ENCODE measurements at regions not wholly inside any gene's neighbourhood (a gene's known extent, or its start where the extent isn't known, plus 50 kb on each side); places are given as distances from the start of the nearest gene placed in this dataset.

DNA sequence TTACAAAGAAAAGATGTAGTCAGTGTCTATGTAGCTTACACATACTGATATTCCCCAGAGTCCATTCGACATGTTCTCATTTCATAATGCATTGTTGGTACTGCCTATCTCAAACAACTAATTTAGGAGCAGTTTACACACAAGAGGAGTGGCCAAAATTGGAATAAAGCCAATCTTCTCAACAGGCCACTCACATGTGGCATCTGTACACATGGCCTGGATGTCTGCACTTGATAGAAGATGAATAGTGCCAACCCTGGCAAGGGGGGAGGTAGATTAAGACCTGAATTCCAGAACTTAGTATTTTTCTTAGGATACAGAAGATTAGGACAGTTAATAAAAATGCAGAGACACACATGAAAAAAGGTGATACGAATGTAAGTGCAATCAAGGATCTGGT lies 125.3 kb upstream of the STARD3NL start:
- TF ChIP-seq, protein P1, sequence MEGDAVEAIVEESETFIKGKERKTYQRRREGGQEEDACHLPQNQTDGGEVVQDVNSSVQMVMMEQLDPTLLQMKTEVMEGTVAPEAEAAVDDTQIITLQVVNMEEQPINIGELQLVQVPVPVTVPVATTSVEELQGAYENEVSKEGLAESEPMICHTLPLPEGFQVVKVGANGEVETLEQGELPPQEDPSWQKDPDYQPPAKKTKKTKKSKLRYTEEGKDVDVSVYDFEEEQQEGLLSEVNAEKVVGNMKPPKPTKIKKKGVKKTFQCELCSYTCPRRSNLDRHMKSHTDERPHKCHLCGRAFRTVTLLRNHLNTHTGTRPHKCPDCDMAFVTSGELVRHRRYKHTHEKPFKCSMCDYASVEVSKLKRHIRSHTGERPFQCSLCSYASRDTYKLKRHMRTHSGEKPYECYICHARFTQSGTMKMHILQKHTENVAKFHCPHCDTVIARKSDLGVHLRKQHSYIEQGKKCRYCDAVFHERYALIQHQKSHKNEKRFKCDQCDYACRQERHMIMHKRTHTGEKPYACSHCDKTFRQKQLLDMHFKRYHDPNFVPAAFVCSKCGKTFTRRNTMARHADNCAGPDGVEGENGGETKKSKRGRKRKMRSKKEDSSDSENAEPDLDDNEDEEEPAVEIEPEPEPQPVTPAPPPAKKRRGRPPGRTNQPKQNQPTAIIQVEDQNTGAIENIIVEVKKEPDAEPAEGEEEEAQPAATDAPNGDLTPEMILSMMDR (IDR thresholded peaks at IDR 0.05), result no peak
- no peak for TF ChIP-seq POLR2A (IDR thresholded peaks at IDR 0.05)

All from prostate gland (tissue), 2 donors.